GM21619 (cell line): ENCODE measurements at regions not wholly inside any gene's neighbourhood (a gene's known extent, or its start where the extent isn't known, plus 50 kb on each side); places are given as distances from the start of the nearest gene placed in this dataset.
"Not testable (repeated sequence)": the region's sequence is repeated elsewhere in the genome, so short reads cannot be mapped to it uniquely, and the experiment has no call there.

ENCODE experiments used
- ATAC-seq: cut with Tn5 transposase; IDR thresholded peaks from one replicate; pipeline ENCODE4 v1.9.1; 2021; ENCODE audit not compliant: unreplicated experiment

GRCh38 chrX:21207080-21207479, 167.1 kb upstream of the CNKSR2 start:
- ATAC-seq, result no peak

GRCh38 chrX:21219208-21219607, 155.0 kb upstream of the CNKSR2 start:
- not testable (repeated sequence) for ATAC-seq

- no peak for ATAC-seq
These were observed 148.6 kb upstream of the CNKSR2 start for GRCh38 chrX:21225643-21226042.

GRCh38 chrX:21228974-21229373, 145.2 kb upstream of the CNKSR2 start:
- not testable (repeated sequence) for ATAC-seq

- peak; percentile 98 for ATAC-seq
These were observed 119.1 kb upstream of the CNKSR2 start for GRCh38 chrX:21255032-21255618.

- ATAC-seq, result no peak
These were observed 107.3 kb upstream of the CNKSR2 start for GRCh38 chrX:21266949-21267348.

- ATAC-seq, result no peak
These were observed 97.3 kb upstream of the CNKSR2 start for GRCh38 chrX:21276736-21277433.

GRCh38 chrX:21289232-21289631, 85.0 kb upstream of the CNKSR2 start:
- no peak for ATAC-seq

GRCh38 chrX:21295246-21295820, 78.9 kb upstream of the CNKSR2 start:
- no peak for ATAC-seq

GRCh38 chrX:21305799-21306336, 68.3 kb upstream of the CNKSR2 start:
- ATAC-seq, result no peak

- ATAC-seq, result no peak
These were observed 54.9 kb upstream of the CNKSR2 start for GRCh38 chrX:21319323-21319722.
